ENCODE measurements at regions not wholly inside any gene's neighbourhood (a gene's known extent, or its start where the extent isn't known, plus 50 kb on each side); places are given as distances from the start of the nearest gene placed in this dataset.

DNA sequence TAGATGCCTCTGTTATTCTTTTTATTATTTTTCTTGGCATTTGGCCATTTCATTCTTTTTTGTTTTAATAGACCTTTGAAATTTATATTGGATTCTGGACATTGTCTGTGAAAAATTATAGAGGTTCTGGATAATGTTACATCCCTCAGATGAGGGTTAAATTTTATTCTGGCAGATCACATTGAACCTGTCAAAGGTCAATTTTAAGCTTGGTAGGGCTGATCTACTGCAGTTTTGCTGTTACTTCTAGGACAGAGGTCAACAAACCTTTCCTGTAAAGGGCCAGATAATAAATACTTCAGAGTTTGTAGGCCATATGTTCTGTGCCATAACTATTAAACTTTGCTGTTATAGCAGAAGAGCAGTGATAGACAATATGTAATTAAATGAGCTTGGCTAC is 318.9 kb upstream of the DPPA4 start:
- TF ChIP-seq YY1 (IDR thresholded peaks at IDR 0.05; ENCODE audit: insufficient read depth, insufficient read length) (no peak), SUZ12 (IDR thresholded peaks at IDR 0.05; ENCODE audit: extremely low read depth, insufficient read depth, insufficient read length) (no peak), ZNF274 (IDR thresholded peaks at IDR 0.05; ENCODE audit: low read depth, low read length) (no peak)

Measured in NT2/D1 (cell line).